ENCODE measurements at regions not wholly inside any gene's neighbourhood (a gene's known extent, or its start where the extent isn't known, plus 50 kb on each side); places are given as distances from the start of the nearest gene placed in this dataset. TPM values are rescaled to one million over a fixed set of nuclear protein-coding genes. Genes with fewer than 3 reads are reported as not detected.

DNA sequence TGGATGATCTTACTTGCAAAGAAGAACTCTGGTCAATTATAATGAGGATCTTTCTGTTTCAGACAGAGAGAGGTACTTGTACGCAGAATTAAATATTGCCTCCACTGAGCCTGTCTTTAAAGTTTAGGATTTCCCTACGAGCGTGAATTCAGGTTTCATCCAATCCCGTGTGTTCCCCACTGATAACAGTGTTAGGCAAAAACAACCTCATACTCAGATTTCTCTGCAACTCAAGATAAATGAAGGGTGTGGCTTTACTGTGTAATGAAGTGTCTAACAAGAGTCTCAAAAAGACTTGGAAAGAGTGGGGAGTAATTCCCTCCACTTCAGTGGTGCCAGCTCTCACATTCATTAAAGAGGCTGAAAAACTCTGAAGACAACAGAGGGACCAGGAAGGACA is 53.2 kb upstream of the ACO1 start:
- Mint-ChIP-seq H3K36me3 (no peaks in the 10 kb centered on the region), H3K27me3 (peaks cover 7 to 32% (median 24%) of the 10 kb centered on the region in 5 donors), H3K4me1 (no peaks in the 10 kb centered on the region), H3K9me3 (peaks cover 0 to 1% (median 0%) of the 10 kb centered on the region in 11 donors), H3K4me3 (no peak overlapping the region), H3K27ac (no peak overlapping the region)
- no peaks in the 10 kb centered on the region for H3K9me3 ChIP-seq (ENCODE audit: control insufficient read depth in 2 of 3, low read length in 3 of 3)
- ATAC-seq (no peak), DNase-seq (no peak)
- intact Hi-C loops (cut with micrococcal nuclease) = no loop called here
- ChIA-PET CTCF (no interaction called here), POLR2A (no interaction called here)
- H3K27ac ChIP-seq (ENCODE audit: low read depth, low read length) = no peak overlapping the region
- H3K4me1 ChIP-seq (ENCODE audit: control insufficient read depth in 2 of 2, insufficient read depth in 2 of 2, low read length in 2 of 2) = no peaks in the 10 kb centered on the region
- no peaks in the 10 kb centered on the region for H3K27me3 ChIP-seq (ENCODE audit: control insufficient read depth in 2 of 2, insufficient read depth in 2 of 2, low read length in 2 of 2)
- H3K36me3 ChIP-seq (ENCODE audit: control insufficient read depth in 2 of 3, insufficient read depth in 3 of 3, low read length in 3 of 3) = no peaks in the 10 kb centered on the region
- no peak overlapping the region for H3K4me3 ChIP-seq (ENCODE audit: low read length)

DNA sequence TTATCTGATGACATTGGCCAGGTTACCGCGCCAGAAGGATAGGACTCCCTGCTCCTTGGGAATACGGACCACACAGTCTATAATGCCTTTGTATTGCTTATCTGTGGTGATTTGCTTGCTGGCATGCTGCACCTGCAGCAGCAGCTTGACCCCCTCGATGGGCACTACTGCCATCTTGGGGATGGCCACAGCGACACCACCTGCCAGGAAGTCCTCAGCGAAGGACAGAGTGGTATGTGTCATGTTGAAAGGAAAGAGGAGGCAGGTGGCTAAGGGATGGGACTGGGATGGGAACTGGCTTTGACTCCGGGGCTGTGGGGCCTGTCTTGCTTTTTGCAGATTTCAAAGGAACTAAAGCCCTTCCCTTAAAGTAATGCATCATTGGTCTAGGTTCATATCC is 50.3 kb upstream of the ACO1 start:
- CTCF ChIA-PET = no interaction called here
- H3K27ac Mint-ChIP-seq = no peak overlapping the region

More for the DNA sequence above, 50.3 kb upstream of the ACO1 start:
- no peaks in the 10 kb centered on the region for H3K9me3 Mint-ChIP-seq
- DNase-seq (no peak), ATAC-seq (no peak)
- H3K36me3 ChIP-seq (ENCODE audit: control insufficient read depth in 2 of 3, insufficient read depth in 3 of 3, low read length in 3 of 3) = no peaks in the 10 kb centered on the region
- peaks cover 2 to 16% (median 4%) of the 10 kb centered on the region in 5 donors for H3K27me3 Mint-ChIP-seq
- H3K4me3 Mint-ChIP-seq = no peak overlapping the region
- no peaks in the 10 kb centered on the region for H3K27me3 ChIP-seq (ENCODE audit: control insufficient read depth in 2 of 2, insufficient read depth in 2 of 2, low read length in 2 of 2)
- H3K9me3 ChIP-seq (ENCODE audit: control insufficient read depth in 2 of 3, low read length in 3 of 3) = no peaks in the 10 kb centered on the region
- intact Hi-C loops (cut with micrococcal nuclease) = no loop called here
- peaks cover 0 to 2% (median 0%) of the 10 kb centered on the region in 7 donors for H3K4me1 Mint-ChIP-seq
- H3K27ac ChIP-seq (ENCODE audit: low read depth, low read length) = no peak overlapping the region
- no peaks in the 10 kb centered on the region for H3K36me3 Mint-ChIP-seq
- H3K4me1 ChIP-seq (ENCODE audit: control insufficient read depth in 2 of 2, insufficient read depth in 2 of 2, low read length in 2 of 2) = no peaks in the 10 kb centered on the region
- POLR2A ChIA-PET = no interaction called here
- no peak overlapping the region for H3K4me3 ChIP-seq (ENCODE audit: low read length)

Small RNA genes lying in the stretch of these regions (microRNA-seq; reads per million reads assigned to microRNA genes)
- gene MIR873 (ENCODE audit: borderline microRNAs expressed) (not detected), gene MIR876 (ENCODE audit: borderline microRNAs expressed) (not detected)
